Heart right ventricle (tissue), 16 donors: ENCODE measurements at regions not wholly inside any gene's neighbourhood (a gene's known extent, or its start where the extent isn't known, plus 50 kb on each side); places are given as distances from the start of the nearest gene placed in this dataset.

Experiments used
- ATAC-seq, 8 donors: fragments of 200-7000 bp; cut with Tn5 transposase; one replicate each; pipeline ENCODE4 v1.9.1; 2020; ENCODE audit warnings: mild to moderate bottlenecking in 8 of 8, moderate library complexity in 8 of 8, moderate number of reproducible peaks in 1 of 8
- DNase-seq, 2 donors: peaks; one replicate each; pipeline ENCODE4 v3.0.0-alpha.2; 2020
- H3K27ac ChIP-seq, 10 donors: fragments of 200-600 bp; sonication (generic) in 2 of 10; one replicate each; pipeline versions ENCODE4 v1.5.0 to v1.8.0; 2020 to 2022; ENCODE audit warnings: mild to moderate bottlenecking in 3 of 10
- H3K27me3 ChIP-seq, 7 donors: fragments of 200-600 bp; one replicate each; pipeline ENCODE4 v1.8.0; 2021 to 2022; ENCODE audit warnings: mild to moderate bottlenecking in 2 of 7
- H3K36me3 ChIP-seq, 9 donors: fragments of 200-600 bp; sonication (generic) in 1 of 9; one replicate each; pipeline versions ENCODE4 v1.5.0 to v1.8.0; 2020 to 2022; ENCODE audit warnings: mild to moderate bottlenecking in 2 of 9
- H3K4me1 ChIP-seq, 9 donors: fragments of 200-600 bp; sonication (generic) in 1 of 9; one replicate each; pipeline versions ENCODE4 v1.5.0 to v1.8.0; 2020 to 2022; ENCODE audit warnings: mild to moderate bottlenecking in 4 of 9
- H3K4me3 ChIP-seq, 10 donors: fragments of 200-600 bp; sonication (generic) in 2 of 10; one replicate each; pipeline versions ENCODE4 v1.5.0 to v1.8.0; 2020 to 2022; ENCODE audit warnings: mild to moderate bottlenecking in 7 of 10, moderate library complexity in 2 of 10
- H3K9me3 ChIP-seq, 11 donors: fragments of 200-600 bp in 10 of 11; sonication (generic) in 2 of 11; one replicate each; pipeline versions ENCODE4 v1.5.0 to v1.8.0; 2013 to 2022; ENCODE audit warnings: mild to moderate bottlenecking in 2 of 11, control low read depth in 1 of 11, moderate library complexity in 1 of 11
- CTCF ChIP-seq, 9 donors: fragments of 200-600 bp; sonication (generic) in 2 of 9; IDR thresholded peaks; one replicate each; pipeline versions ENCODE4 v1.5.0 to v1.8.0; 2021 to 2022; ENCODE audit warnings: antibody characterized with exemption in 9 of 9, mild to moderate bottlenecking in 5 of 9, moderate library complexity in 1 of 9
- WGBS, 2 donors: extraction: QIAGEN DNeasy Blood & Tissue Kit; methylation state at CpG; one replicate each; pipeline ENCODE4 v1.1.7; 2013; ENCODE audit warnings: inconsistent platforms in 1 of 2; 5-methylcytosine and 5-hydroxymethylcytosine counted together
- intact Hi-C, 10 donors: fragments of 100-400 bp; cut with DNase I; formaldehyde crosslinking; loops; one replicate each; pipeline versions ENCODE4 v1.11.1 to v1.14.2; 2022
- donor health status: Arrhythmogenic right ventricular cardiomyopathy.
- donor health status: ischemic (EF 13 %, LVEDD 7.1; RV severe dilation, severe dysfunction).
- donor health status: healthy with polysubstance abuse.
- donor health status: DM: no; HTN: yes; CAD: no.
- donor health status: DM: no; HTN: no; CAD: no.
- donor health status: ischemic (EF 25% LVEDD 6.9; RV normal size, moderate dysfunction).
- donor health status: ischemic (EF 25% LVEDD 5.7; RV mildly dilated, moderate dysfunction).
- donor health status: healthy.
- donor health status: DM: yes; HTN: yes; CAD: no.
- donor health status: Ischemic cardiomyopathy.
- donor health status: ischemic (EF 35%, LVEDD 5.7; RV mildly dilated, moderate dysfunction).
- donor health status: nonischemic (EF 11% LVEDD 7.7; RV severe dilation, severe dysfunction).
- donor health status: DM: yes; HTN: yes; CAD: no.
- donor health status: PGD.
- donor health status: ischemic (EF 29% LVEDD 5.4; RV normal size, mild dysfunction).
- donor health status: nonischemic (EF 23%, LVEDD 6.1; RV moderate dilation, normal function).

GRCh38 chr2:18467749-18468360 is 92.6 kb downstream of the RDH14 start:
- whole genome bisulfite sequencing, 2 donors: 59 to 67% methylated on average over 5 of the region's 5 CpGs
- DNase-seq (peak in 1 of 2 donors; percentile 24), ATAC-seq (peak in 7 of 8 donors; percentile 50 to 70 (median 57))
- Histone ChIP-seq H3K9me3 (no peaks in the 10 kb centered on the region), H3K4me3 (no peak overlapping the region), H3K27me3 (peaks cover 0 to 4% (median 0%) of the 10 kb centered on the region in 7 donors), H3K27ac (peak overlapping the region in 4 of 10 donors; percentile 22 to 55 (median 36)), H3K4me1 (peaks cover 0 to 8% (median 0%) of the 10 kb centered on the region in 9 donors), H3K36me3 (no peaks in the 10 kb centered on the region)
- TF ChIP-seq CTCF (IDR thresholded peaks at IDR 0.05): no peak
- intact Hi-C loops: no loop called here

GRCh38 chr2:18465979-18466378 is 94.5 kb downstream of the RDH14 start:
- Histone ChIP-seq H3K36me3 (no peaks in the 10 kb centered on the region), H3K27me3 (peaks cover 0 to 4% (median 0%) of the 10 kb centered on the region in 7 donors), H3K27ac (no peak overlapping the region), H3K4me3 (no peak overlapping the region), H3K9me3 (no peaks in the 10 kb centered on the region), H3K4me1 (peaks cover 0 to 4% (median 0%) of the 10 kb centered on the region in 9 donors)
- no peak for ATAC-seq
- 95 to 97% methylated on average over 3 of the region's 3 CpGs for WGBS, 2 donors
- no peak for DNase-seq
- no peak for TF ChIP-seq CTCF (IDR thresholded peaks at IDR 0.05)
- intact Hi-C loops: no loop called here

GRCh38 chr2:18464913-18465312 is 95.5 kb downstream of the RDH14 start:
- Histone ChIP-seq H3K4me3 (no peak overlapping the region), H3K4me1 (peaks cover 0 to 4% (median 0%) of the 10 kb centered on the region in 9 donors), H3K9me3 (no peaks in the 10 kb centered on the region), H3K27ac (no peak overlapping the region), H3K36me3 (no peaks in the 10 kb centered on the region), H3K27me3 (peaks cover 0 to 4% (median 0%) of the 10 kb centered on the region in 7 donors)
- ATAC-seq (no peak), DNase-seq (no peak)
- no peak for TF ChIP-seq CTCF (IDR thresholded peaks at IDR 0.05)
- 67 to 73% methylated on average over 2 of the region's 2 CpGs for WGBS, 2 donors
- intact Hi-C loops: no loop called here

- intact Hi-C loops: no loop called here
- Histone ChIP-seq H3K36me3 (no peaks in the 10 kb centered on the region), H3K4me3 (no peak overlapping the region), H3K9me3 (peaks cover 0 to 9% (median 0%) of the 10 kb centered on the region in 11 donors), H3K27ac (peak overlapping the region in 4 of 10 donors; percentile 24 to 52 (median 39)), H3K27me3 (no peaks in the 10 kb centered on the region), H3K4me1 (peaks cover 0 to 16% (median 5%) of the 10 kb centered on the region in 9 donors)
- no peak for TF ChIP-seq CTCF (IDR thresholded peaks at IDR 0.05)
- WGBS, 2 donors: 27 to 34% methylated on average over 2 of the region's 2 CpGs
- ATAC-seq: peak in 5 of 8 donors; percentile 30 to 59 (median 43)
- DNase-seq: no peak
Measured at GRCh38 chr2:18456026-18456425, 104.4 kb downstream of the RDH14 start.
